PFSK-1 (cell line): ENCODE measurements at regions not wholly inside any gene's neighbourhood (a gene's known extent, or its start where the extent isn't known, plus 50 kb on each side); places are given as distances from the start of the nearest gene placed in this dataset.

Source experiments
- FOXP2 ChIP-seq: optimal IDR thresholded peaks from 2 replicates; pipeline ENCODE3; 2011; ENCODE audit warnings: borderline replicate concordance, control low read depth, inconsistent platforms; ENCODE audit not compliant: insufficient read depth; ENCODE audit errors: extremely low read length, extremely low read depth
- POLR2AphosphoS5 ChIP-seq: IDR thresholded peaks from 2 replicates; pipeline ENCODE4 v1.6.1; 2012; ENCODE audit warnings: low read depth, mild to moderate bottlenecking, control low read depth, low read length, moderate library complexity
- REST ChIP-seq, 2 experiments: IDR thresholded peaks; 2 replicates each; pipeline versions ENCODE4 v1.6.1 to v1.8.0; 2011 to 2012; ENCODE audit warnings: low read depth in 2 of 2, low read length in 2 of 2, control low read depth in 1 of 2, inconsistent platforms in 1 of 2, mild to moderate bottlenecking in 1 of 2, moderate library complexity in 1 of 2; ENCODE audit not compliant: insufficient read depth in 1 of 2
- SIN3A ChIP-seq: IDR thresholded peaks from 2 replicates; pipeline ENCODE4 v1.6.1; 2012; ENCODE audit warnings: mild to moderate bottlenecking, low read length, moderate library complexity, borderline replicate concordance; ENCODE audit not compliant: insufficient read depth
- TAF1 ChIP-seq: IDR thresholded peaks from 2 replicates; pipeline ENCODE4 v1.6.1; 2012; ENCODE audit warnings: low read length, control low read depth, borderline replicate concordance; ENCODE audit not compliant: insufficient read depth

- TF ChIP-seq FOXP2 (no peak), TAF1 (no peak), SIN3A (no peak), REST (IDR thresholded peaks at IDR 0.05; ENCODE audit: insufficient read depth in 1 of 2, low read depth in 2 of 2, low read length in 2 of 2) (no peak), POLR2AphosphoS5 (no peak)
Measured at GRCh38 chr10:42111661-42112330, 526.6 kb downstream of the ZNF33B start.

- no peak for TF ChIP-seq REST (IDR thresholded peaks at IDR 0.05; ENCODE audit: insufficient read depth in 1 of 2, low read depth in 2 of 2, low read length in 2 of 2)
- TF ChIP-seq POLR2AphosphoS5, result no peak
- no peak for TF ChIP-seq FOXP2
- no peak for TF ChIP-seq TAF1
- no peak for TF ChIP-seq SIN3A
Measured at GRCh38 chr10:42111076-42111475, 527.3 kb downstream of the ZNF33B start.
